Adrenal gland (tissue), 9 donors: ENCODE measurements at regions not wholly inside any gene's neighbourhood (a gene's known extent, or its start where the extent isn't known, plus 50 kb on each side); places are given as distances from the start of the nearest gene placed in this dataset.

Experiments
- DNase-seq, 7 donors: peaks; one replicate each; pipeline ENCODE4 v3.0.0-alpha.2; 2019 to 2020
- H3K27ac ChIP-seq, 5 donors: fragments of 200-600 bp; sonication (generic) in 4 of 5; 1 replicate in 3 of 5; 2 replicates in 2 of 5; pipeline versions ENCODE4 v1.5.1 to v1.8.0; 2016 to 2020; ENCODE audit warnings: mild to moderate bottlenecking in 1 of 5
- H3K27me3 ChIP-seq: fragments of 200-600 bp; 2 replicates; pipeline ENCODE4 v1.8.0; 2021
- H3K36me3 ChIP-seq, 2 donors: fragments of 200-600 bp; replicated peaks in 1 of 2; 1 replicate in 1 of 2; 2 replicates in 1 of 2; pipeline versions ENCODE4 v1.5.1 to v1.8.0; 2018 to 2022
- H3K4me1 ChIP-seq, 2 donors: fragments of 200-600 bp; replicated peaks in 1 of 2; 1 replicate in 1 of 2; 2 replicates in 1 of 2; pipeline versions ENCODE4 v1.5.1 to v1.8.0; 2018 to 2021
- H3K4me3 ChIP-seq, 4 donors: fragments of 200-600 bp; sonication (generic) in 3 of 4; one replicate each; pipeline ENCODE4 v1.5.1; 2016 to 2018
- H3K9me3 ChIP-seq, 3 donors: fragments of 200-600 bp; sonication (generic) in 1 of 3; replicated peaks in 1 of 3; 1 replicate in 2 of 3; 2 replicates in 1 of 3; pipeline versions ENCODE4 v1.5.1 to v1.8.0; 2016 to 2021
- POLR2A ChIP-seq, 2 donors: fragments of 450-650 bp; IDR thresholded peaks; one replicate each; pipeline ENCODE4 v1.6.1; 2017; ENCODE audit warnings: antibody characterized with exemption in 2 of 2, mild to moderate bottlenecking in 2 of 2, moderate library complexity in 1 of 2
- WGBS, 4 donors: extraction: QIAGEN DNeasy Blood & Tissue Kit in 2 of 4; methylation state at CpG; one replicate each; pipeline versions ENCODE4 v1.1.5 to v1.1.7; 2013 to 2017; 5-methylcytosine and 5-hydroxymethylcytosine counted together
- intact Hi-C, 2 donors: fragments of 100-400 bp; cut with DNase I; formaldehyde crosslinking; loops; one replicate each; pipeline versions ENCODE4 v1.14.1 to v1.15.0; 2022 to 2023
- TF ChIP-seq, protein P1 (sequence below), 6 experiments: fragments of 450-650 bp in 4 of 6; fragments of 200-600 bp in 2 of 6; sonication (generic) in 1 of 6; IDR thresholded peaks; 1 replicate in 5 of 6; 2 replicates in 1 of 6; pipeline versions ENCODE4 v1.5.1 to v1.8.0; 2016 to 2021; ENCODE audit warnings: antibody characterized with exemption in 6 of 6, mild to moderate bottlenecking in 2 of 6, moderate library complexity in 1 of 6
- donor health status: healthy with polysubstance abuse.
- donor health status: Bipolar disorder and iron deficiency.
- donor health status: DM: yes; HTN: yes; CAD: no.
- donor health status: DM: no; HTN: no; CAD: no.
- donor health status: DM: no; HTN: no; CAD: no.

DNA sequence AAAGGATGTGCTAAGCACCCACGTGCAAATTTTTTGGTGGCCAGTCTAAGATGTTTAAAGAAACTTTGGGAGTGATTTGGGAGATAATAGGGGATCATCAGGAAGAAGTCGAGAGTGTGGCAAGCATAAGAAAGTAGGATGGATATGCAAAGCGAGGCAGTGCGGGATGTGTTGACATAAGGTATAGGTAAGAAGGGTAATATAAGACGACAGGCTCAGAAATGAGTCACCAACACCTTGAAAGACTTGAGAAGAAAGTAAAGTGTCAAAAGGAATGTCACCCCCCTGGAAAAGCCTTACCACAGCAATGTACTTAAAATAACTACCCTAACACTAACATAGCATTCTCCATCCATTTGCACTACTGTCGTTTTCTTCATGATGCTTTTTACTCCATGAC, 69.8 kb upstream of the BMP2K start:
- H3K27ac ChIP-seq: no peak overlapping the region
- H3K4me3 ChIP-seq: no peak overlapping the region
- intact Hi-C loops: no loop called here
- no peaks in the 10 kb centered on the region for H3K27me3 ChIP-seq
- peaks cover 0 to 6% (median 0%) of the 10 kb centered on the region in 3 donors for H3K9me3 ChIP-seq
- no peak for DNase-seq
- peaks cover 0 to 3% of the 10 kb centered on the region in 2 donors for H3K4me1 ChIP-seq
- H3K36me3 ChIP-seq: no peaks in the 10 kb centered on the region
- WGBS, 4 donors: 69 to 73% (median 70%) methylated on average over 6 of the region's 6 CpGs
- TF ChIP-seq POLR2A (IDR thresholded peaks at IDR 0.05): no peak
- TF ChIP-seq, protein P1, sequence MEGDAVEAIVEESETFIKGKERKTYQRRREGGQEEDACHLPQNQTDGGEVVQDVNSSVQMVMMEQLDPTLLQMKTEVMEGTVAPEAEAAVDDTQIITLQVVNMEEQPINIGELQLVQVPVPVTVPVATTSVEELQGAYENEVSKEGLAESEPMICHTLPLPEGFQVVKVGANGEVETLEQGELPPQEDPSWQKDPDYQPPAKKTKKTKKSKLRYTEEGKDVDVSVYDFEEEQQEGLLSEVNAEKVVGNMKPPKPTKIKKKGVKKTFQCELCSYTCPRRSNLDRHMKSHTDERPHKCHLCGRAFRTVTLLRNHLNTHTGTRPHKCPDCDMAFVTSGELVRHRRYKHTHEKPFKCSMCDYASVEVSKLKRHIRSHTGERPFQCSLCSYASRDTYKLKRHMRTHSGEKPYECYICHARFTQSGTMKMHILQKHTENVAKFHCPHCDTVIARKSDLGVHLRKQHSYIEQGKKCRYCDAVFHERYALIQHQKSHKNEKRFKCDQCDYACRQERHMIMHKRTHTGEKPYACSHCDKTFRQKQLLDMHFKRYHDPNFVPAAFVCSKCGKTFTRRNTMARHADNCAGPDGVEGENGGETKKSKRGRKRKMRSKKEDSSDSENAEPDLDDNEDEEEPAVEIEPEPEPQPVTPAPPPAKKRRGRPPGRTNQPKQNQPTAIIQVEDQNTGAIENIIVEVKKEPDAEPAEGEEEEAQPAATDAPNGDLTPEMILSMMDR (IDR thresholded peaks at IDR 0.05): no peak

DNA sequence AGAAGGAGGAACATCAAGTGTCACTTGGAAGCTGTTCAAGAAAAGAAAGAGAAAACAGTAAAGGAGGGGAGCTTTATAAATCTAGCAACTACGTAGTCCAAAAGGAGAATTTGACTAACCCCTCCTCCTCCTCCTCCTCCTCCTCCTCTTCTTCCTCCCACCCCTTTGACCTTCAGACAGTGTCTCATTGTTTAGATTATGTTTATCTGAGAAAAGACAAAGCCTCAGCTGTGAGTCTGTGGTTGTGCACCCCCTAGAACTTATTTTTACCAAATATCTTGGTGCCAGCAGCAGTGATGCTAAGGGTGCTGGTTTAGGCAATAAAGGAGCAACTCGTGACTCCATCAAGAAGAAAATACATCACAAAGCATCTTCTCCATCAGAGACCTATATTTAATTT, 68.9 kb upstream of the BMP2K start:
- Histone ChIP-seq H3K27ac (no peak overlapping the region), H3K4me3 (no peak overlapping the region), H3K27me3 (no peaks in the 10 kb centered on the region), H3K4me1 (peaks cover 0 to 3% of the 10 kb centered on the region in 2 donors), H3K36me3 (no peaks in the 10 kb centered on the region), H3K9me3 (peaks cover 0 to 6% (median 0%) of the 10 kb centered on the region in 3 donors)
- WGBS, 4 donors: 38 to 54% (median 50%) methylated on average over 2 of the region's 2 CpGs
- TF ChIP-seq, protein P1 (IDR thresholded peaks at IDR 0.05): no peak
- no peak for DNase-seq
- intact Hi-C loops: no loop called here

DNA sequence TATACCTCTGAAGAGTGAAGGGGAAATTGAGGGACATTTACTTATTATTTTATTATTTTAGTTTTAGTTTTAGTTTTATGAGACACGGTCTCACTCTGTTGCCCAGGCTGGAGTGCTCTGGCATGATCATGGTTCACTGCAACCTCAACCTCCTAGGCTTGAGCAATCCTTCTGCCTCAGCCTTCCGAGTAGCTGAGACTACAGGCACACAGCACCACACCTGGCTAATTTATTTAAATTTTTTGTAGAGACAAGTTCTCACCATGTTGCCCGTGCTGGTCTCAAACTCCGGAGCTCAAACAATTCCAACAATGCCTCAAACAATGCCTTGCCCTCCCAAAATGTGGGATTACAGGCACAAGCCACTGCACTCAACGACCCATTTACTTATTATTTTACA, 68.4 kb upstream of the BMP2K start:
- Histone ChIP-seq H3K9me3 (peaks cover 0 to 3% (median 0%) of the 10 kb centered on the region in 3 donors), H3K4me3 (no peak overlapping the region), H3K27ac (no peak overlapping the region), H3K27me3 (no peaks in the 10 kb centered on the region), H3K4me1 (peaks cover 0 to 3% of the 10 kb centered on the region in 2 donors), H3K36me3 (no peaks in the 10 kb centered on the region)
- no peak for DNase-seq
- TF ChIP-seq, protein P1 (IDR thresholded peaks at IDR 0.05): no peak
- TF ChIP-seq POLR2A (IDR thresholded peaks at IDR 0.05): no peak
- 84 to 93% (median 92%) methylated on average over 5 of the region's 5 CpGs for WGBS, 4 donors
- intact Hi-C loops: no loop called here

DNA sequence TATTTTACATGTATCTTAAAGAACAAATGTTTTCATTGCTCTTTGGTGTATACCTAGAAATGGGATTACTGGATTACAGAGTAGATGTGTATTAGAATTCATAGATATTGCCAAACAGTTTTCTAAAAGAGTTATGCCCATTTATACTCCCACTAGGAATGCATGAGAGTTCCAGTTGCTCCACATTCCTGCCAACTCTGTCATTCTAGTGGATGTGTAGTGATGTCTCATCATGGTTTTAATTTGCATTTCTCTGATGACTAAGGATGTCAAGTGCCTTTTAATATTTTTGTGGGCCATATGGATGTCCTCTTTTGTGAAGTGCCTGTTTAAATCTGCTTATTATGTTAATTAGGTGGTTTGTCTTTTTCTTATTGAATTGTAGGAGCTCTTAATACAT, 65.6 kb upstream of the BMP2K start:
- no peak for TF ChIP-seq POLR2A (IDR thresholded peaks at IDR 0.05)
- TF ChIP-seq, protein P1 (IDR thresholded peaks at IDR 0.05): no peak
- no peaks in the 10 kb centered on the region for H3K36me3 ChIP-seq
- no peaks in the 10 kb centered on the region for H3K27me3 ChIP-seq

More for the DNA sequence above, 65.6 kb upstream of the BMP2K start:
- intact Hi-C loops: no loop called here
- no peak overlapping the region for H3K27ac ChIP-seq
- no peak for DNase-seq
- H3K4me1 ChIP-seq: no peaks in the 10 kb centered on the region
- H3K4me3 ChIP-seq: no peak overlapping the region
- no peaks in the 10 kb centered on the region for H3K9me3 ChIP-seq
